SK-N-SH treated with all-trans-retinoic acid at 6 μM for 48 hours (cell line): ENCODE measurements at regions not wholly inside any gene's neighbourhood (a gene's known extent, or its start where the extent isn't known, plus 50 kb on each side); places are given as distances from the start of the nearest gene placed in this dataset.

ENCODE experiments used
- ATAC-seq: fragments of 200-7000 bp; cut with Tn5 transposase; 3 replicates; pipeline ENCODE4 v1.9.1; 2020; ENCODE audit warnings: mild to moderate bottlenecking, moderate library complexity
- ARNTL ChIP-seq: fragments of 450-650 bp; formaldehyde crosslinking; IDR thresholded peaks from 2 replicates; pipeline ENCODE4 v1.5.0; 2020; ENCODE audit warnings: low read depth, mild to moderate bottlenecking, moderate library complexity, borderline replicate concordance
- BACH2 ChIP-seq: fragments of 250-450 bp; sonication (Bioruptor Pico); IDR thresholded peaks from 2 replicates; pipeline ENCODE4 v1.9.0; 2021; ENCODE audit warnings: mild to moderate bottlenecking, borderline replicate concordance
- CSDC2 ChIP-seq: fragments of 250-450 bp; sonication (Bioruptor Pico); IDR thresholded peaks from 2 replicates; pipeline ENCODE4 v1.5.0; 2020; ENCODE audit warnings: mild to moderate bottlenecking, moderate library complexity
- ESRRG ChIP-seq: fragments of 250-450 bp; sonication (Bioruptor Pico); IDR thresholded peaks from 2 replicates; pipeline ENCODE4 v1.6.1; 2021; ENCODE audit warnings: mild to moderate bottlenecking
- GLIS3 ChIP-seq: fragments of 250-450 bp; sonication (Bioruptor Pico); IDR thresholded peaks from 2 replicates; pipeline ENCODE4 v1.5.0; 2020; ENCODE audit warnings: mild to moderate bottlenecking, moderate library complexity
- ISL1 ChIP-seq: fragments of 250-450 bp; sonication (Bioruptor Pico); IDR thresholded peaks from 2 replicates; pipeline ENCODE4 v2.1.2; 2022; ENCODE audit warnings: mild to moderate bottlenecking, moderate library complexity
- OSR1 ChIP-seq: fragments of 250-450 bp; sonication (Bioruptor Pico); IDR thresholded peaks from 2 replicates; pipeline ENCODE4 v1.8.0; 2022; ENCODE audit warnings: moderate library complexity, mild to moderate bottlenecking, inconsistent platforms
- PPARA ChIP-seq: fragments of 250-450 bp; sonication (Bioruptor Pico); IDR thresholded peaks from 2 replicates; pipeline ENCODE4 v1.5.0; 2020; ENCODE audit warnings: mild to moderate bottlenecking, borderline replicate concordance
- RARB ChIP-seq: fragments of 250-450 bp; sonication (Bioruptor Pico); IDR thresholded peaks from 2 replicates; pipeline ENCODE4 v1.8.0; 2021; ENCODE audit warnings: mild to moderate bottlenecking, moderate library complexity
- SNAI2 ChIP-seq: fragments of 250-450 bp; sonication (Bioruptor Pico); IDR thresholded peaks from 2 replicates; pipeline ENCODE4 v1.5.0; 2020; ENCODE audit warnings: mild to moderate bottlenecking, moderate library complexity
- TOX ChIP-seq: fragments of 250-450 bp; sonication (Bioruptor Pico); IDR thresholded peaks from 2 replicates; pipeline ENCODE4 v1.8.0; 2021; ENCODE audit warnings: mild to moderate bottlenecking, moderate library complexity, borderline replicate concordance
- ZC3H10 ChIP-seq: fragments of 250-450 bp; sonication (Bioruptor Pico); IDR thresholded peaks from 2 replicates; pipeline ENCODE4 v1.5.1; 2021; ENCODE audit warnings: mild to moderate bottlenecking, moderate library complexity
- ZFP3 ChIP-seq: fragments of 250-450 bp; sonication (Bioruptor Pico); IDR thresholded peaks from 2 replicates; pipeline ENCODE4 v1.5.0; 2020; ENCODE audit warnings: mild to moderate bottlenecking, moderate library complexity
- ZFP30 ChIP-seq: fragments of 450-650 bp; formaldehyde crosslinking; IDR thresholded peaks from 2 replicates; pipeline ENCODE4 v1.5.0; 2022; ENCODE audit warnings: mild to moderate bottlenecking, moderate library complexity
- ZNF565 ChIP-seq: fragments of 450-650 bp; formaldehyde crosslinking; conservative IDR thresholded peaks from 2 replicates; pipeline ENCODE4 v1.5.0; 2020; ENCODE audit warnings: low read depth, mild to moderate bottlenecking, moderate library complexity
- ZNF70 ChIP-seq: fragments of 450-650 bp; formaldehyde crosslinking; IDR thresholded peaks from 2 replicates; pipeline ENCODE4 v1.5.0; 2020; ENCODE audit warnings: mild to moderate bottlenecking, moderate library complexity
- ZNF8 ChIP-seq: fragments of 450-650 bp; formaldehyde crosslinking; IDR thresholded peaks from 2 replicates; pipeline ENCODE4 v1.5.0; 2020; ENCODE audit warnings: mild to moderate bottlenecking, moderate library complexity
- TF ChIP-seq, protein P1 (sequence below): fragments of 250-450 bp; sonication (Bioruptor Pico); IDR thresholded peaks from 2 replicates; pipeline ENCODE4 v1.5.1; 2020; ENCODE audit warnings: low read depth, mild to moderate bottlenecking, moderate library complexity
- TF ChIP-seq, protein P2 (sequence below): fragments of 250-450 bp; sonication (Bioruptor Pico); IDR thresholded peaks from 2 replicates; pipeline ENCODE4 v1.5.0; 2020; ENCODE audit warnings: mild to moderate bottlenecking, moderate library complexity
- TF ChIP-seq, protein P3 (sequence below): fragments of 250-450 bp; sonication (Bioruptor Pico); IDR thresholded peaks from 2 replicates; pipeline ENCODE4 v1.8.0; 2020; ENCODE audit warnings: mild to moderate bottlenecking, moderate library complexity, borderline replicate concordance
- TF ChIP-seq, protein P4 (sequence below): fragments of 250-450 bp; sonication (Bioruptor Pico); IDR thresholded peaks from 2 replicates; pipeline ENCODE4 v1.8.0; 2021; ENCODE audit warnings: low read depth, mild to moderate bottlenecking, moderate library complexity, borderline replicate concordance
- TF ChIP-seq, protein P5 (sequence below): fragments of 250-450 bp; sonication (Bioruptor Pico); IDR thresholded peaks from 2 replicates; pipeline ENCODE4 v1.5.1; 2021; ENCODE audit warnings: mild to moderate bottlenecking, moderate library complexity

DNA sequence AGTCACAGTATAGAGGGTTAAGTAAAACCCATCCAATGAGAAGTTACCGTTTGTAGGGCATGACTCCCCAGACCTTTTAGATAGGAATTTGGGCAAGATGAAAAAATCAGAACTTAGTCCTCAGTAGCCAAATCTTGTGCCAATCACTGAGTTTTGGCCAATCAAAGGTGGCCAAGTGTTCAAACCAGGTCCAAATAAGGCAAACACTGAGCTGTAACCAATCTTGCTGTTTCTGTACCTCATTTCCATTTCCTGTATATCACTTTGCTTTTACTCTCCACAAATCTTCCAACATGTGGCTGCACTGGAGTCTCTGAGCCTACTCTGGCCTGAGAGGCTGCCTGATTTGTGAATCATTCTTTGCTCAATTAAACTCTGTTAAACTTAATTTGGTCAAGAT, 81.8 kb upstream of the GPR6 start:
- TF ChIP-seq ESRRG (no peak), SNAI2 (CRISPR knock-in tag) (no peak), RARB (CRISPR knock-in tag) (no peak), PPARA (CRISPR knock-in tag) (no peak), ZNF565 (CRISPR knock-in tag) (no peak), BACH2 (no peak)
- TF ChIP-seq, protein P1, sequence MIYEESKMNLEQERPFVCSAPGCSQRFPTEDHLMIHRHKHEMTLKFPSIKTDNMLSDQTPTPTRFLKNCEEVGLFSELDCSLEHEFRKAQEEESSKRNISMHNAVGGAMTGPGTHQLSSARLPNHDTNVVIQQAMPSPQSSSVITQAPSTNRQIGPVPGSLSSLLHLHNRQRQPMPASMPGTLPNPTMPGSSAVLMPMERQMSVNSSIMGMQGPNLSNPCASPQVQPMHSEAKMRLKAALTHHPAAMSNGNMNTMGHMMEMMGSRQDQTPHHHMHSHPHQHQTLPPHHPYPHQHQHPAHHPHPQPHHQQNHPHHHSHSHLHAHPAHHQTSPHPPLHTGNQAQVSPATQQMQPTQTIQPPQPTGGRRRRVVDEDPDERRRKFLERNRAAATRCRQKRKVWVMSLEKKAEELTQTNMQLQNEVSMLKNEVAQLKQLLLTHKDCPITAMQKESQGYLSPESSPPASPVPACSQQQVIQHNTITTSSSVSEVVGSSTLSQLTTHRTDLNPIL (CRISPR knock-in tag): no peak
- TF ChIP-seq, protein P2, sequence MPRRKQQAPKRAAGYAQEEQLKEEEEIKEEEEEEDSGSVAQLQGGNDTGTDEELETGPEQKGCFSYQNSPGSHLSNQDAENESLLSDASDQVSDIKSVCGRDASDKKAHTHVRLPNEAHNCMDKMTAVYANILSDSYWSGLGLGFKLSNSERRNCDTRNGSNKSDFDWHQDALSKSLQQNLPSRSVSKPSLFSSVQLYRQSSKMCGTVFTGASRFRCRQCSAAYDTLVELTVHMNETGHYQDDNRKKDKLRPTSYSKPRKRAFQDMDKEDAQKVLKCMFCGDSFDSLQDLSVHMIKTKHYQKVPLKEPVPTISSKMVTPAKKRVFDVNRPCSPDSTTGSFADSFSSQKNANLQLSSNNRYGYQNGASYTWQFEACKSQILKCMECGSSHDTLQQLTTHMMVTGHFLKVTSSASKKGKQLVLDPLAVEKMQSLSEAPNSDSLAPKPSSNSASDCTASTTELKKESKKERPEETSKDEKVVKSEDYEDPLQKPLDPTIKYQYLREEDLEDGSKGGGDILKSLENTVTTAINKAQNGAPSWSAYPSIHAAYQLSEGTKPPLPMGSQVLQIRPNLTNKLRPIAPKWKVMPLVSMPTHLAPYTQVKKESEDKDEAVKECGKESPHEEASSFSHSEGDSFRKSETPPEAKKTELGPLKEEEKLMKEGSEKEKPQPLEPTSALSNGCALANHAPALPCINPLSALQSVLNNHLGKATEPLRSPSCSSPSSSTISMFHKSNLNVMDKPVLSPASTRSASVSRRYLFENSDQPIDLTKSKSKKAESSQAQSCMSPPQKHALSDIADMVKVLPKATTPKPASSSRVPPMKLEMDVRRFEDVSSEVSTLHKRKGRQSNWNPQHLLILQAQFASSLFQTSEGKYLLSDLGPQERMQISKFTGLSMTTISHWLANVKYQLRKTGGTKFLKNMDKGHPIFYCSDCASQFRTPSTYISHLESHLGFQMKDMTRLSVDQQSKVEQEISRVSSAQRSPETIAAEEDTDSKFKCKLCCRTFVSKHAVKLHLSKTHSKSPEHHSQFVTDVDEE (CRISPR knock-in tag): no peak
- ATAC-seq: no peak

DNA sequence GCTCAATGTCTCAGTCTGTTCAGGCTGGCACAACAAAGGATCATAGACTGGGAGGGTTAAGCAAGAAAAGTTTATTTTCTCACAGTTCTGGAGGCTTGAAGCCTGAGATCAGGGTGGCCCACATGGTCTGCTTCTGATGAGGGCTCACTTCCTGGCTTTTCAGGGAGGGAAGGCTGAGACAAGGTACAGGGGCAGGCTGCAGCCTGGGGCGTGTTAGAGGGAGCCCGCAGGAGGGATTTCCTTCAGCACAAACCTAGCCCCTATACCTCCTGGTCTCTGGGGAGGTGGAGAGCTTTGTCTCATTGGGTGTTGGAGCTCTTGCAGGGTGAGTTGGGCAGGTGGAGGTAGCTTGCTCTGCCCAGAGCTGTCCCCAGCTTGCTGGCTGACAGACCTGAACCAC, 81.1 kb upstream of the GPR6 start:
- TF ChIP-seq BACH2 (no peak), ZNF8 (no peak), ZNF70 (CRISPR knock-in tag) (no peak), CSDC2 (CRISPR knock-in tag) (no peak), ARNTL (CRISPR knock-in tag) (no peak), OSR1 (no peak), ZFP3 (CRISPR knock-in tag) (no peak), RARB (CRISPR knock-in tag) (no peak), ZFP30 (CRISPR knock-in tag) (no peak)
- TF ChIP-seq, protein P3, sequence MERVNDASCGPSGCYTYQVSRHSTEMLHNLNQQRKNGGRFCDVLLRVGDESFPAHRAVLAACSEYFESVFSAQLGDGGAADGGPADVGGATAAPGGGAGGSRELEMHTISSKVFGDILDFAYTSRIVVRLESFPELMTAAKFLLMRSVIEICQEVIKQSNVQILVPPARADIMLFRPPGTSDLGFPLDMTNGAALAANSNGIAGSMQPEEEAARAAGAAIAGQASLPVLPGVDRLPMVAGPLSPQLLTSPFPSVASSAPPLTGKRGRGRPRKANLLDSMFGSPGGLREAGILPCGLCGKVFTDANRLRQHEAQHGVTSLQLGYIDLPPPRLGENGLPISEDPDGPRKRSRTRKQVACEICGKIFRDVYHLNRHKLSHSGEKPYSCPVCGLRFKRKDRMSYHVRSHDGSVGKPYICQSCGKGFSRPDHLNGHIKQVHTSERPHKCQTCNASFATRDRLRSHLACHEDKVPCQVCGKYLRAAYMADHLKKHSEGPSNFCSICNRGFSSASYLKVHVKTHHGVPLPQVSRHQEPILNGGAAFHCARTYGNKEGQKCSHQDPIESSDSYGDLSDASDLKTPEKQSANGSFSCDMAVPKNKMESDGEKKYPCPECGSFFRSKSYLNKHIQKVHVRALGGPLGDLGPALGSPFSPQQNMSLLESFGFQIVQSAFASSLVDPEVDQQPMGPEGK (CRISPR knock-in tag): no peak
- TF ChIP-seq, protein P1 (CRISPR knock-in tag): no peak
- ATAC-seq: no peak

DNA sequence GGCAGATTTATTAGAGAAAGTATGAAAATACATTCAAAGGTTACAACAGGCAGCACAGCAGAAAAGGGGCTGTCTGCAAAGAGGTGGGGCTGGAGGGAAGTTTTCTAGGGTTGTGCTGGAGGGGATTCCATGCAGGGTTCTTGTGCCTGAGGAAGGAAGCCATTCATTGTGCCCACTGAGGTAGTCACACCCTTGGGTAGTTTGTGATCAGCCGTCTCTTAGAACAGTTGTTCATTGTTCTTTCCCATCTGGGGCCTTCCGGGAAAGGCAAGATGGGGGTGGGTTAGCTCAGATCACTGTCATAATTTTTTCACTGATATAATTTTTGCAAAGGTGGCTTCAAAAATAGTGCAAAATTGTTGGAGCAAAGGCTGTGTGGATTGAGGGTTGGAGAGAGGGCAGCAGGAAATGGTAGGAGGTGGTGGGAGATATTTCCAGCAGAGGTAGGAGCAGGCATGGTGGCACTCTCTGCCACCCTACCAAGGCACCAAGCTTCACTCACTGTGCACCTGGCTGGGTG, 80.5 kb upstream of the GPR6 start:
- ATAC-seq: no peak
- TF ChIP-seq CSDC2 (CRISPR knock-in tag): no peak
- no peak for TF ChIP-seq ZFP3 (CRISPR knock-in tag)
- no peak for TF ChIP-seq SNAI2 (CRISPR knock-in tag)
- no peak for TF ChIP-seq RARB (CRISPR knock-in tag)
- TF ChIP-seq, protein P4, sequence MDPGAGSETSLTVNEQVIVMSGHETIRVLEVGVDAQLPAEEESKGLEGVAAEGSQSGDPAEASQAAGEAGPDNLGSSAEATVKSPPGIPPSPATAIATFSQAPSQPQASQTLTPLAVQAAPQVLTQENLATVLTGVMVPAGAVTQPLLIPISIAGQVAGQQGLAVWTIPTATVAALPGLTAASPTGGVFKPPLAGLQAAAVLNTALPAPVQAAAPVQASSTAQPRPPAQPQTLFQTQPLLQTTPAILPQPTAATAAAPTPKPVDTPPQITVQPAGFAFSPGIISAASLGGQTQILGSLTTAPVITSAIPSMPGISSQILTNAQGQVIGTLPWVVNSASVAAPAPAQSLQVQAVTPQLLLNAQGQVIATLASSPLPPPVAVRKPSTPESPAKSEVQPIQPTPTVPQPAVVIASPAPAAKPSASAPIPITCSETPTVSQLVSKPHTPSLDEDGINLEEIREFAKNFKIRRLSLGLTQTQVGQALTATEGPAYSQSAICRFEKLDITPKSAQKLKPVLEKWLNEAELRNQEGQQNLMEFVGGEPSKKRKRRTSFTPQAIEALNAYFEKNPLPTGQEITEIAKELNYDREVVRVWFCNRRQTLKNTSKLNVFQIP: no peak
- no peak for TF ChIP-seq GLIS3 (CRISPR knock-in tag)
- no peak for TF ChIP-seq ARNTL (CRISPR knock-in tag)
- no peak for TF ChIP-seq OSR1
- TF ChIP-seq, protein P1 (CRISPR knock-in tag): no peak
- no peak for TF ChIP-seq ESRRG
- TF ChIP-seq ZC3H10: no peak
- TF ChIP-seq, protein P5, sequence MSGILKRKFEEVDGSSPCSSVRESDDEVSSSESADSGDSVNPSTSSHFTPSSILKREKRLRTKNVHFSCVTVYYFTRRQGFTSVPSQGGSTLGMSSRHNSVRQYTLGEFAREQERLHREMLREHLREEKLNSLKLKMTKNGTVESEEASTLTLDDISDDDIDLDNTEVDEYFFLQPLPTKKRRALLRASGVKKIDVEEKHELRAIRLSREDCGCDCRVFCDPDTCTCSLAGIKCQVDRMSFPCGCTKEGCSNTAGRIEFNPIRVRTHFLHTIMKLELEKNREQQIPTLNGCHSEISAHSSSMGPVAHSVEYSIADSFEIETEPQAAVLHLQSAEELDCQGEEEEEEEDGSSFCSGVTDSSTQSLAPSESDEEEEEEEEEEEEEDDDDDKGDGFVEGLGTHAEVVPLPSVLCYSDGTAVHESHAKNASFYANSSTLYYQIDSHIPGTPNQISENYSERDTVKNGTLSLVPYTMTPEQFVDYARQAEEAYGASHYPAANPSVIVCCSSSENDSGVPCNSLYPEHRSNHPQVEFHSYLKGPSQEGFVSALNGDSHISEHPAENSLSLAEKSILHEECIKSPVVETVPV (CRISPR knock-in tag): no peak
- no peak for TF ChIP-seq PPARA (CRISPR knock-in tag)
- no peak for TF ChIP-seq ISL1 (CRISPR knock-in tag)
- no peak for TF ChIP-seq ZFP30 (CRISPR knock-in tag)
- TF ChIP-seq ZNF8: no peak
- TF ChIP-seq TOX: no peak
- TF ChIP-seq, protein P3 (CRISPR knock-in tag): no peak
